GM13976 (cell line): ENCODE measurements at regions not wholly inside any gene's neighbourhood (a gene's known extent, or its start where the extent isn't known, plus 50 kb on each side); places are given as distances from the start of the nearest gene placed in this dataset.

ENCODE experiments used
- DNase-seq: peaks from one replicate; pipeline ENCODE4 v3.0.0; 2012; ENCODE audit warnings: low spot score
- in situ Hi-C: fragments of 300-500 bp; cut with MboI; formaldehyde crosslinking; loops from one replicate; pipeline ENCODE4 v1.12.0; 2022; ENCODE audit warnings: low sequenced_read_pairs, mixed read lengths, inconsistent platforms; ENCODE audit not compliant: unreplicated experiment
- TF ChIP-seq, protein P1 (sequence below): IDR thresholded peaks from 2 replicates; pipeline ENCODE4 v1.5.1; 2012; ENCODE audit warnings: borderline replicate concordance, mild to moderate bottlenecking; ENCODE audit not compliant: insufficient read depth; ENCODE audit errors: extremely low read depth, missing control alignments, control extremely low read depth

DNA sequence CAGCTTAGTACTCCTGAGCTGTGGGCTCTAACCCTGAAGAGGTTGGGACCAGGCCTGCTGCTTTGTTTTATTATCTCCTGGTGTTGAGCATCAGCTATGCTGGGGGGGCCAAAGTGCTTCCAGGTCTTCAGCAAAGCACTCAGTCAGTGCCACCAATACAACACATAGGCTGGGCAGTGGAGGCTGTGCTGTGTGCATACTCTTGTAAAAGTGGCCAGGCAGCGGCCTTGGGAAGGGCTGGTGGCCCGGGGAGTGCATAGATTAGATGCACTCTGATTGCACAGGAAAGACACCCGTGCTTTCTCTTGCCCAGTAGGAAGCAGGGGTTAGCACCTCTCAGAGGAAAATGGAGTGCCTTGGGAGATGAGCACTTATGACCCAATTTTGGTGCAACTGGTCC lies 534.0 kb downstream of the ARAP2 start:
- in situ Hi-C loops: no loop called here
- DNase-seq: no peak
- TF ChIP-seq, protein P1, sequence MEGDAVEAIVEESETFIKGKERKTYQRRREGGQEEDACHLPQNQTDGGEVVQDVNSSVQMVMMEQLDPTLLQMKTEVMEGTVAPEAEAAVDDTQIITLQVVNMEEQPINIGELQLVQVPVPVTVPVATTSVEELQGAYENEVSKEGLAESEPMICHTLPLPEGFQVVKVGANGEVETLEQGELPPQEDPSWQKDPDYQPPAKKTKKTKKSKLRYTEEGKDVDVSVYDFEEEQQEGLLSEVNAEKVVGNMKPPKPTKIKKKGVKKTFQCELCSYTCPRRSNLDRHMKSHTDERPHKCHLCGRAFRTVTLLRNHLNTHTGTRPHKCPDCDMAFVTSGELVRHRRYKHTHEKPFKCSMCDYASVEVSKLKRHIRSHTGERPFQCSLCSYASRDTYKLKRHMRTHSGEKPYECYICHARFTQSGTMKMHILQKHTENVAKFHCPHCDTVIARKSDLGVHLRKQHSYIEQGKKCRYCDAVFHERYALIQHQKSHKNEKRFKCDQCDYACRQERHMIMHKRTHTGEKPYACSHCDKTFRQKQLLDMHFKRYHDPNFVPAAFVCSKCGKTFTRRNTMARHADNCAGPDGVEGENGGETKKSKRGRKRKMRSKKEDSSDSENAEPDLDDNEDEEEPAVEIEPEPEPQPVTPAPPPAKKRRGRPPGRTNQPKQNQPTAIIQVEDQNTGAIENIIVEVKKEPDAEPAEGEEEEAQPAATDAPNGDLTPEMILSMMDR: no peak

DNA sequence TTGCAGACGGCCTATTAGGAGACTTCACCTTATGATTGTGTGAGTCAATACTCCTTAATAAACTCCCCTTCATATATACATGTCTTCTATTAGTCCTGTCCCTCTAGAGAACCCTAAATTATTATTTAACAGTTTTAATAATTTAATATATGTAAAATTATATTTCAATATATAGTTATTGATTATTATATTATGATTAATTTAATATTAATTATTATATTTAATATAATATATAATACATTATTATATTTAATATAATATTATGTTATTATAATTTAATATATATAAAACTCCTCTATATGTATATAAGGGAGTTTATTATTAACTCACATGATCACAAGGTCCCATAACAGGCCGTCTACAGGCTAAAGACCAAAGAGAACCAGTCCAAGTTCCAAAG lies 533.2 kb downstream of the ARAP2 start:
- TF ChIP-seq, protein P1: no peak
- DNase-seq: no peak
- in situ Hi-C loops: no loop called here

GRCh38 chr4:35723973-35724372 lies 520.3 kb downstream of the ARAP2 start:
- TF ChIP-seq, protein P1: no peak
- DNase-seq: no peak
- in situ Hi-C loops: no loop called here

DNA sequence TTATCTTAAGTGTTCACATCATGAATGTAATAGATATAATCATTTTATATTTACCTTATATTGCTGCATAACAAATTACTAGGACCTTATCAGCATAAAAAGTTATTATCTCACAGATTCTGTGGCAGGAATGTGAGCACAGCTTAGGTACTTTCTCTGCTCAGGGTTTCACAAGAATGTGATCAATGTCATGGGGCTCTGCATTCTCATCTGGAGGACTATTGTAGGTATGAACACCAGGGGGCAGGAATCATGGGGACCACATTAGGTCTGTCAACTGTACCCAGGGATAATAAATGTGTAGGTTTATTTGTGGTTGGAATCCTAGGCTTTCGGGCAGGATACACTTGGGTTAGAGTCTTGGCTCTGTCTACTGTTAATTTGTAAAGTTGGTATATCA lies 519.2 kb downstream of the ARAP2 start:
- DNase-seq: no peak
- in situ Hi-C loops: no loop called here
- TF ChIP-seq, protein P1: no peak

- TF ChIP-seq, protein P1: no peak
- in situ Hi-C loops: no loop called here
- no peak for DNase-seq
Observed at GRCh38 chr4:35730414-35730813, 513.9 kb downstream of the ARAP2 start.

GRCh38 chr4:35734381-35735098 lies 509.8 kb downstream of the ARAP2 start:
- no peak for DNase-seq
- in situ Hi-C loops: no loop called here
- TF ChIP-seq, protein P1: no peak
